ENCODE measurements at regions not wholly inside any gene's neighbourhood (a gene's known extent, or its start where the extent isn't known, plus 50 kb on each side); places are given as distances from the start of the nearest gene placed in this dataset.
A peak's percentile ranks its signal among the peaks of the same experiment; 100 is the strongest.

DNA sequence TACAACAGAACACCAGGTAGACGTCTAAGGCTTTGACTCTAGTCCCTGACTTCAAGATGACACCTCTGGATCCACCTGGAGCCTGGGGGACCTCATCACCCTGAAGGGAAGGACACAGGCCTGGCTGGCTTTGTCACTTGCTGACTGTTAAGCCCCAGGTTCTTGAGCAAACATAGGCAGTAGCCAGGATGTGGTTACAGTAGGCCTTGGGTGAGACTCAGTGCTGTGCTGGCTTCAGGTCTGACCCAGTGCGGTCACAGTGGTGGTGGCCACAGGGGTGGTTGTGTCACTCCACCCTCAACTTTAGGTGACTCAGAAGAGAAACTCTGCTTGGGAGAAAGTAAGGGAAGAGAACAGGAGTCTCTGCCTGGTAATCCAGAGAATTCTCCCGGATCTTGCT lies 497.8 kb downstream of the UQCRFS1 start (continued):
- TF ChIP-seq ARID4B (CRISPR knock-in tag; IDR thresholded peaks at IDR 0.05; ENCODE audit: borderline replicate concordance): no peak
- no peak for TF ChIP-seq SMAD4 (CRISPR knock-in tag; IDR thresholded peaks at IDR 0.05)
- no peak for TF ChIP-seq JUN (CRISPR knock-in tag; IDR thresholded peaks at IDR 0.05)
- TF ChIP-seq SOX15 (CRISPR knock-in tag; IDR thresholded peaks at IDR 0.05): no peak

DNA sequence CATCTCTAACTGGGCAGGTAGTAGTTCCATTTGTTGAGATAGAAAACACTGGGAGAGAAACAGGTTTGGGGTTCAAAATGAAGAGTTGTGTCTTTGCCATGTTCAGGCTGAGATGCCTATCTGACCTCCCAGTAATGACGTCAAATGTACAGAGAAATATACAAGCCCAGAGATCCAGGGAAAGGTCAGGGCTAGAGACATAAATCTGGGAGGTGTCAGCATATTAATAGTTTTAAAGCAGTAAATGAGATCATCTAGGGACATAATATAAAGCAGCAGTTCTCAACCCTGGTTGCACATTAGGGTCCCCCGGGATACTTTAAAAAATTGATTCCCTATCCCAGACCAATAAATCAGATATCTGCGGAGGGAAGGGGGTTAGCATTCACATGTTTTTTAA lies 501.5 kb downstream of the UQCRFS1 start:
- TF ChIP-seq ZNF138 (CRISPR knock-in tag; conservative IDR thresholded peaks at IDR 0.05) (no peak), ZNF232 (CRISPR knock-in tag; IDR thresholded peaks at IDR 0.05) (no peak), ZNF425 (CRISPR knock-in tag; conservative IDR thresholded peaks at IDR 0.05) (no peak), NR3C1 (CRISPR knock-in tag; conservative IDR thresholded peaks at IDR 0.05; ENCODE audit: low read depth) (no peak), ELF4 (CRISPR knock-in tag; IDR thresholded peaks at IDR 0.05; ENCODE audit: low read depth) (no peak)
- Mint-ChIP-seq H3K4me1 (no peaks in the 10 kb centered on the region), H3K36me3 (peaks cover 14% of the 10 kb centered on the region), H3K9me3 (no peaks in the 10 kb centered on the region), H3K4me3 (no peak overlapping the region), H3K27me3 (ENCODE audit: low read depth) (no peaks in the 10 kb centered on the region), H3K27ac (no peak overlapping the region)
- POLR2A ChIA-PET: no interaction called here
- CTCF ChIA-PET: interaction anchor here (0.9 kb wide), 1 partner anchor 16 kb away, joined by 4 read pairs; no protein-coding TSS in a partner anchor
- no peak for ATAC-seq
- no peak for DNase-seq (ENCODE audit: low spot score)

DNA sequence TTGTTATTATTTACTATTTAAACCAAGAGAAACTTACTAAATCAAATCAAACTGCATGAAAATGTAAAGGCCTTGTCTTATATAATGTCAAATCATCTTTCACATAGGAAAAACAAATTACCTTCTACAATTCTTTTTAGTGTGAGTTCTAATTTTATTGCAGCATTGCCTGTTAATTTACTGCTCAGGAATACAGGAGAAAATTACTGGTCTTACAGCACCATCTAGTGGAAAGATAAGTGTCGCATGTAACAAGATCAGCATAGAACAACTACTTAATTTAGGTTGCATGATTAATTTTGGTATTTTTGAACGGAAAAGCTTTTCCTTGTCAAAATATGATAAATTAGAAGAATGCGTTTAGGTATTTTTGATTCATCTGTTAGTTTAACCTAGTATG lies 502.7 kb downstream of the UQCRFS1 start:
- ATAC-seq (peak; percentile 47; the same call in 1 of the 2 replicates), DNase-seq (ENCODE audit: low spot score) (no peak)
- CTCF ChIA-PET: interaction anchor here (1.3 kb wide), 1 partner anchor 493 kb away, joined by 3 read pairs; no protein-coding TSS in a partner anchor
- POLR2A ChIA-PET: no interaction called here
- TF ChIP-seq, protein P1, sequence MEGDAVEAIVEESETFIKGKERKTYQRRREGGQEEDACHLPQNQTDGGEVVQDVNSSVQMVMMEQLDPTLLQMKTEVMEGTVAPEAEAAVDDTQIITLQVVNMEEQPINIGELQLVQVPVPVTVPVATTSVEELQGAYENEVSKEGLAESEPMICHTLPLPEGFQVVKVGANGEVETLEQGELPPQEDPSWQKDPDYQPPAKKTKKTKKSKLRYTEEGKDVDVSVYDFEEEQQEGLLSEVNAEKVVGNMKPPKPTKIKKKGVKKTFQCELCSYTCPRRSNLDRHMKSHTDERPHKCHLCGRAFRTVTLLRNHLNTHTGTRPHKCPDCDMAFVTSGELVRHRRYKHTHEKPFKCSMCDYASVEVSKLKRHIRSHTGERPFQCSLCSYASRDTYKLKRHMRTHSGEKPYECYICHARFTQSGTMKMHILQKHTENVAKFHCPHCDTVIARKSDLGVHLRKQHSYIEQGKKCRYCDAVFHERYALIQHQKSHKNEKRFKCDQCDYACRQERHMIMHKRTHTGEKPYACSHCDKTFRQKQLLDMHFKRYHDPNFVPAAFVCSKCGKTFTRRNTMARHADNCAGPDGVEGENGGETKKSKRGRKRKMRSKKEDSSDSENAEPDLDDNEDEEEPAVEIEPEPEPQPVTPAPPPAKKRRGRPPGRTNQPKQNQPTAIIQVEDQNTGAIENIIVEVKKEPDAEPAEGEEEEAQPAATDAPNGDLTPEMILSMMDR (IDR thresholded peaks at IDR 0.05): peak; percentile 60
- TF ChIP-seq, protein P2, sequence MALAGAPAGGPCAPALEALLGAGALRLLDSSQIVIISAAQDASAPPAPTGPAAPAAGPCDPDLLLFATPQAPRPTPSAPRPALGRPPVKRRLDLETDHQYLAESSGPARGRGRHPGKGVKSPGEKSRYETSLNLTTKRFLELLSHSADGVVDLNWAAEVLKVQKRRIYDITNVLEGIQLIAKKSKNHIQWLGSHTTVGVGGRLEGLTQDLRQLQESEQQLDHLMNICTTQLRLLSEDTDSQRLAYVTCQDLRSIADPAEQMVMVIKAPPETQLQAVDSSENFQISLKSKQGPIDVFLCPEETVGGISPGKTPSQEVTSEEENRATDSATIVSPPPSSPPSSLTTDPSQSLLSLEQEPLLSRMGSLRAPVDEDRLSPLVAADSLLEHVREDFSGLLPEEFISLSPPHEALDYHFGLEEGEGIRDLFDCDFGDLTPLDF (CRISPR knock-in tag; IDR thresholded peaks at IDR 0.05): no peak
- H3K27me3 Mint-ChIP-seq (ENCODE audit: low read depth): no peaks in the 10 kb centered on the region
- no peaks in the 10 kb centered on the region for H3K4me1 Mint-ChIP-seq
- no peak overlapping the region for H3K4me3 Mint-ChIP-seq
- no peak overlapping the region for H3K27ac Mint-ChIP-seq
- no peaks in the 10 kb centered on the region for H3K9me3 Mint-ChIP-seq
- H3K36me3 Mint-ChIP-seq: peaks cover 12% of the 10 kb centered on the region

- no peak for DNase-seq (ENCODE audit: low spot score)
- no peak for ATAC-seq
- ChIA-PET CTCF (no interaction called here), POLR2A (no interaction called here)
- Mint-ChIP-seq H3K27ac (no peak overlapping the region), H3K9me3 (no peaks in the 10 kb centered on the region), H3K36me3 (peaks cover 20% of the 10 kb centered on the region), H3K4me3 (no peak overlapping the region), H3K27me3 (ENCODE audit: low read depth) (no peaks in the 10 kb centered on the region), H3K4me1 (no peaks in the 10 kb centered on the region; the same call in 1 of the 2 replicates)
- TF ChIP-seq OVOL2 (CRISPR knock-in tag; IDR thresholded peaks at IDR 0.05; ENCODE audit: borderline replicate concordance): no peak
- TF ChIP-seq SMAD4 (CRISPR knock-in tag; IDR thresholded peaks at IDR 0.05): no peak
- no peak for TF ChIP-seq CREB1 (CRISPR knock-in tag; IDR thresholded peaks at IDR 0.05)
- no peak for TF ChIP-seq ZNF121 (CRISPR knock-in tag; IDR thresholded peaks at IDR 0.05)
- TF ChIP-seq ZNF425 (CRISPR knock-in tag; conservative IDR thresholded peaks at IDR 0.05): no peak
- TF ChIP-seq NR3C1 (CRISPR knock-in tag; conservative IDR thresholded peaks at IDR 0.05; ENCODE audit: low read depth): no peak
- no peak for TF ChIP-seq ZNF263 (CRISPR knock-in tag; IDR thresholded peaks at IDR 0.05; ENCODE audit: low read depth)
- TF ChIP-seq, protein P1 (IDR thresholded peaks at IDR 0.05): no peak
- TF ChIP-seq TP53 (CRISPR knock-in tag; IDR thresholded peaks at IDR 0.05): no peak
Measured at GRCh38 chr19:28706693-28707092, 506.3 kb downstream of the UQCRFS1 start.

Data from WTC11 (cell line).